RKO (cell line): ENCODE measurements at regions not wholly inside any gene's neighbourhood (a gene's known extent, or its start where the extent isn't known, plus 50 kb on each side); places are given as distances from the start of the nearest gene placed in this dataset.
"Not testable (repeated sequence)": the region's sequence is repeated elsewhere in the genome, so short reads cannot be mapped to it uniquely, and the experiment has no call there.

ENCODE experiments used
- DNase-seq: peaks from one replicate; pipeline ENCODE4 v3.0.0-alpha.2; 2016; ENCODE audit warnings: low spot score

DNA sequence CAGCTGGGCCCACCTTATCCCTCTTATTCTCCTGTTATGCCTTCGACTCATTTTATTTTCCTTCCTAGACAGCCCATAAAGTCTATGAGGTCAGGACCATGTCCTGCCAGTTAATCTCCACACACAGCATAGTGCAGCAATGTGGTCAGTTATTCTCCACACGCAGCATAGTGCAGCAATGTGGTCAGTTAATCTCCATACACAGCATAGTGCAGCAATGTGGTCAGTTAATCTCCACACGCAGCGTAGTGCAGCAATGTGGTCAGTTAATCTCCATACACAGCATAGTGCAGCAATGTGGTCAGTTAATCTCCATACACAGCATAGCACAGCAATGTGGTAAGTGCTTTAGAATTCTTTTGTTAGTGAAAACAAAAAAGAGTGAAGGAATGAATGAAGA is 77.8 kb downstream of the TEX36 start:
- no peak for DNase-seq

GRCh38 chr10:125602825-125603224 is 80.1 kb downstream of the TEX36 start:
- DNase-seq = no peak

DNA sequence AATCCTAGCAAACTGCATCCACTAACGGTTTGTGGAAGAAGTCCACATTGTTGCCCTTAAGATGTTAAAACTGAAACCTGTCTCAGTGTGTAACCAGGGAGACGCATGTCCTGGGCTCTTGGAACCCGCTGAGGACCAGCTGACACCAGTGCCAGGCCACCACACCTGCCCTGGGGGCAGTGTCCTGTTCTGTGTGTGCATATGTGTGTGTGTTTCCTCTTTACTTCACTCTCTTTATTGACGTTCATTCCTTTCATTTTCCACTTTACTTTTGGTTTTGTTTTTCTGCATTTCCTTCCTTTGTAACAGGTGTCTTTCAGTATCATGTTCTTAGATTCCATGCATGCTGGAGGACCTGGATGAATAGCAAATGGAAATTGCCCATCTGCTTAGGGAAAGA is 83.8 kb downstream of the TEX36 start:
- no peak for DNase-seq

- DNase-seq = no peak
Measured at GRCh38 chr10:125595911-125596310, 87.1 kb downstream of the TEX36 start.

DNA sequence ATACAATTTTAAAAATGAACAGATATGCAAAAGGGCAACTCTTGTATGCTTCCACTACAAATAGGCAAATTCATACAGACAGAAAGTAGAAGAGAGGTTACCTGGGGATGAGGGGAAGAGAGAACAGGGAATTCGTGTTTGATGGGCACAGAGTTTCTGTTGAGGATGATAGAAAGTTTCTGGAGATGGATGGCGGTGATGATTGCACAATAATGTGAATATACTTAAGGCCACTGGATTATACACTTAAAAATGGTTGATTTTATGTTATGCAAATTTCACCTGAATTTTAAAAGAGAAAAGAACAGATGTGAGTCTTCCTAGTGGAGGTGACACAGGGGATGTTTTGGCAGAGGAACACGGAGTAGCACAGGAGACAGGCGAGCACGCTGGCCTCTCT is 89.3 kb downstream of the TEX36 start:
- no peak for DNase-seq

GRCh38 chr10:125592897-125593296 is 90.1 kb downstream of the TEX36 start:
- no peak for DNase-seq

- DNase-seq = no peak
Measured at GRCh38 chr10:125591886-125592285, 91.1 kb downstream of the TEX36 start.

DNA sequence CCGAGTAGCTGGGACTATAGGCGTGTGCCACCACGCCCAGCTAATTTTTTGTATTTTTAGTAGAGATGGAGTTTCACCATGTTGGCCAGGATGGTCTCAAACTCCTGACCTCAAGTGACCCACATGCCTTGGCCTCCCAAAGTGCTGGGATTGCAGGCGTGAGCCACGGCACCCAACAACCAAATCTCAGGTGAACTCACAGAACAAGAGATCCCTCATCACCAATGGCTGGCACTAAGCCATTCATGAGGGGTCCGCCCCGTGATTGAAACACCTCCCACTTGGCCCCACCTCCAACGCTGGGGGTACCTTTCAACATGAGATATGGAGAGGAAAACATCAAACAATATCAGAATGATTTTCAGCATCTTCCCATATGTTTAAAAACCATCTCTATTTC is 94.2 kb downstream of the TEX36 start:
- not testable (repeated sequence) for DNase-seq

DNA sequence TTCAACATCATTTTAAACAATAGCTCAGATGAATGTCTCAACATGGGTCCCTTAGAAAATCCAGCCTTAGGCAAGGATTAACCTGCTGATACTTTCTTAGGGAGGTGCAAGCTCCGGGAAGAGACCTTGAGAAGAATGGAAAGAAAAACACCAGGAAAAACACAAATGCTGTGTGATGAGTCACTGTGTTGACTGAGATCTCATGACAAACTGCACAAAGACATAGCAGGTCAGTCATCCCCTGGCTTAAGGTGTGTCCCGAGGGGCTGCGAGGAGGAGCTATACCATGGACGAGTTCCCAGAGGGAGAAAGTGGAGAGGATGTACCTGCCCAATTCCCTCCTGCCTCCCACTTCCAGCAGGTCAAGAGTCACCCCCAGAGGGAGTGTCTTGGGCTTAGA is 98.0 kb downstream of the TEX36 start:
- no peak for DNase-seq

DNA sequence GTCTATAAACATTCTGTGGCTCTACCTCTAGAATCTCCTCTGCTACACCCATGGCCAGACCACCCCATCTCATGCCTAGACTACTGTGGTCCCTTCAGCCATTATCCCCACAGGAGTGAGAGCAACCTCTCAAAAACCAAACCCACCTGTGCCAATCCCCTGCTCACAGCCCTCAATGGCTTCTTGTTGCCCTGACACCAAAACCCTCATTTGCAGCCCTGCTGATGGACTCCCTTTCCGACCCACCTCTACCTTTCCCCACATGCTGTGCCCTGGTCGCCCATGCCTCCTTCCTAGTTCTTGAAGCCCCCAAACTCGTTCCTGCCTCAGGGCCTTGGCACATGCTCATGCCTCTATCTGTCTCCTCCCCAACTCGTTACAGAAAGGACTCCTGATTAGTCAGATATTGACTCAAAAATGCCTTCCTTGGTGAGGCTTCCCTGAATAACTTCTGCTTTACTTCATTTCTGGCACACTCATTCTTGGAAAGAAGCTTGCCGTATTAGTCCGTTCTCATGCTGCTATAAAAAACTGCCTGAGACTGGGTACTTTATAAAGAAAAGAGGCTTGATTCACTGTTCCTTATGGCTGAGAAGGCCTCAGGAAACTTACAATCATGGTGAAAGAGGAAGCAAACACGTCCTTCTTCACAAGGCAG is 104.2 kb downstream of the TEX36 start:
- DNase-seq = peak; percentile 2

DNA sequence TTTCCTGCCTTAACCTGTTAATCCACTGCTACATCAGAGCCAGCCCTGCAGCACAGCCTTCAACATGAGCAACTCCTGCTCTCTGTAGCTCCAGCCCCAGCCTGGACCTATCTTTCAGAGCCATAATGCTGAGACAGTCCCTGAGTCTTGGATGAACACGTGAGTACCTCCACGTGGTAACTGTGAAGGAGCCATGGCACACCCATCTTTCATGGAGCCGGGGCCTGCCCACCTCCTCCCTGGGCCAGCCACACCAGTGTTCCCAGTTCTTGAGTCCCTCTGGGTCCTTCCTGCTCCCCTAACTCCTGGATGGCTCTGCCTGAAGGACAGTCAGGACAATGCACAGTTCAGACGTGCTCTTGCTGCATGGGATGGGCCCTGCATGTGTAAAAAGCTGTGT is 107.1 kb downstream of the TEX36 start:
- no peak for DNase-seq

DNA sequence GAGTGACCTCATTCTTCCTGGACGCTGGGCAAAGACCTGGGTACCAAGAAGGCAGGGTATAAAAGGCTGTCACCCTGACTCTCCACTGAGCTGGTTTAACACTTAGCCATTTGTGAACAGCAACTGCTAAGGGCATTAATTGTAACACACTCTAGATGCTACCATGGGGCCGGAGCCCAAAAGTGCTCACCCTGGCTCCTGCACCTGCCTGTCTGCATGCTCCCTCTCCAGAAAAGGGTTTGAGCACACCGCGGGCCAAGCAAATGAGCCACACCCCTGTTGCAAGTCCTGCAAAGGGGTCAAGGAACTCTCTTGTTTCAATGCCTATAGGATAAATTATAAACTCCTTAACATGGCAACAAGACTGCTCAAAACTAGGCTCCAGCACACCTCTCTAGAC is 114.8 kb downstream of the TEX36 start:
- DNase-seq = no peak

DNA sequence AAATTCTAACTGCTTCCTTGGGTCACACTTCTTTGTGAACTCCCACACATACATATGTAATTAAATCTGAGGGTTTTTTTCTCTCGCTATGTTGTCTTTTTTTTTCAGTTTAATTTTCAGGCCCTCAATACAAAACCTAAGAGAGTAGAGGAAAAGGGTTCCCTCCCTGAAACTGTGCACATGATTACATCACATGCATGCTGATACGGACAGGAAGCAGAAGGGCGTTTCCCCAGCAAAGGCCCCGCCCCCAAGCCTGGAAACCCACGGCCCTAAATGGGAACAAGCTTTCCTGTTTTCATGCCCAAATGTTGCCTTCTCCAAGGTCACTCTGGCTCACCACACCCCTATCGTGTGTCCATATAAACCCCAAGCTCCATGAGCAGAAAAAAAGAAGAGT is 115.4 kb downstream of the TEX36 start:
- DNase-seq = no peak

GRCh38 chr10:125565046-125565445 is 117.9 kb downstream of the TEX36 start:
- no peak for DNase-seq

- DNase-seq = no peak
Measured at GRCh38 chr10:125564570-125564969, 118.4 kb downstream of the TEX36 start.

- no peak for DNase-seq
Measured at GRCh38 chr10:125562737-125563136, 120.2 kb downstream of the TEX36 start.

GRCh38 chr10:125560947-125561346 is 122.0 kb downstream of the TEX36 start:
- no peak for DNase-seq

DNA sequence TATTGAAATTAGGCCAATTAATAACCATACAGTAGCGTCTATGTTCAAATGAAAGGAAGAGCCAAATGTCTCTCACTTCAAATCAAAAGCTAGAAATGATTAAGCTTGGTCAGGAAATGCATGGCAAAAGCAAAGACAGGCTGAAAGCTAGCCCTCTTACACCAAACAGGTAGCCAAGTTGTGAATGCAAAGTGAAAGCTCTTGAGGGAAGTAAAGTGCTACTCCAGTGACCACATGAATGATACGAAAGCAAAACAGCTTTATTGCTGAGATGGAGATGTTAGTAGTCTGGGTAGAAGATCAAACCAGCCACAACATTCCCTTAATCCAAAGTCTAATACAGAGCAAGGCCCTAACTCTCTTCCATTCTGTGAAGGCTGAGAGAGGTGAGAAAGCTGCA is 123.8 kb downstream of the TEX36 start:
- DNase-seq = no peak

DNA sequence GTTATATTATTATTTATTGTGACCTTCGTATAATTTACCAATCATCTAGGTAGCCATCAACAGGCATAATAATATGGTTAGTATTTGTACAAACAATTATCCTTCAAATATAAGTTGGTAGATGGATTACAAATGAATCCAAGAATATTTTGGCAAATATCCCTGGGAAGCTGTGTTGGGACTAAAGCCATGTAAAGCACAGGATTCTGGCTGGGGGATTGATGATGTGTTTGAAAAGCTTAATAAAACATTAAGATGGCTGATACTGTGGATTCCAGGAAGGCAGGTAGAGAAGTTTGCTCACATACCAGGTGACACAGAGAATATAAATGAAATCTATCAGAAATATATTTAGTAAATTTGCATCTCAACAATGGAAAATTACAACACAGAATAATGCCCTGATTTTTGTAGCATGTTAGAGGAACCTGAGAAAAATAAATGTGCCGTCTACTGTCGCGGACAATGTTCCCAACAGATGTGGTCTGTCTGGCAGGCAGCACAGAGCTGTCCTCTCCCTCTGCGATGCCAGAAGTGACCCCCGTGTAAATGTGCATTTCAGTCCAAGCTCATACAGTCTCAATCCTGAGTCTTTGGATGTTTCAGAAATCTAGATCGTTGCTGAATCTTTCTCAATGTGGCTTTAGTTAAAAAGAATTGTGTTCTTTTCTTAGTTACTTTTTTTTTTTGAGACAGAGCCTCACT is 125.0 kb downstream of the TEX36 start:
- no peak for DNase-seq

DNA sequence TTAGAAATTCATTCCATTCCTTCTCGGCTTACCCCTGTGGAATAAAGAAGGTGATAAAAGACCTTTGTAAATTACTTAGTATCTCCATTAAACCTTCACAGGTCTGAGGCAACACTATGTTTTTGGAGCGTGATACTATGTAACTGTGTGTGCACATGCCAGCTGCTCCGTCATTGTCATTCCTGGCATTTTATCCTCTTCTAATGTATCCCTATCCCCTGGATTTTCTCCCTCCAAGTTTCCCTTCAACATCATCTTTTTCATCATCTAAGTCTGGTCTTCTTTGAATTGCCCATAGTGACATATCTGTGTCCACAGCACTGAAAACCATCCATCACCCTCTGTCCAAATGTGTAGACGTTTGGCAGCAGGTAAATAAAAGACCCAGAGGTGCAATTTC is 125.7 kb downstream of the TEX36 start:
- no peak for DNase-seq

GRCh38 chr10:125556882-125557281 is 126.1 kb downstream of the TEX36 start:
- DNase-seq = no peak

- no peak for DNase-seq
Measured at GRCh38 chr10:125555743-125556142, 127.2 kb downstream of the TEX36 start.

DNA sequence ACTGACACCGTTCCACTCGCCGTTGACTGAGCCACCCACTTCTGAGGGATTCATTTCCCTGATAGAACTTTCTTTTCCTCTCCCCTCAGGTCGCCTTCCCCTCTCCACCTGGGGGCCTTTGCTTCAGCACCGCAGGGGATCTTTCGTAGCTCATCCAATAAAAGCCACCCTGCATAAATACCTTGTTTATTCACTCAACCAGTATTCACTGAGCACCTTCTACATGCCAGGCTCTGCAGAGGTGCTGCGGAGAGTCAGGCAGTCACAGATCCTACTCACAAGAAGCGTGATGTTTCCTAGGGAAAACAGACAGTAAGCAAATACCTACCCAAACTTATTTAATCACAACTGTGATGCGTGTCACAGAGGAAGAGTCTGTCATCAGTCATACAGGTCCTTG is 127.7 kb downstream of the TEX36 start:
- no peak for DNase-seq

GRCh38 chr10:125554753-125555152 is 128.2 kb downstream of the TEX36 start:
- no peak for DNase-seq
